NCI-H69 (cell line): ENCODE measurements at regions not wholly inside any gene's neighbourhood (a gene's known extent, or its start where the extent isn't known, plus 50 kb on each side); places are given as distances from the start of the nearest gene placed in this dataset.

Experiments
- DNase-seq: peaks from one replicate; lab custom pipeline; 2025; lab: John Stamatoyannopoulos, UW

DNA sequence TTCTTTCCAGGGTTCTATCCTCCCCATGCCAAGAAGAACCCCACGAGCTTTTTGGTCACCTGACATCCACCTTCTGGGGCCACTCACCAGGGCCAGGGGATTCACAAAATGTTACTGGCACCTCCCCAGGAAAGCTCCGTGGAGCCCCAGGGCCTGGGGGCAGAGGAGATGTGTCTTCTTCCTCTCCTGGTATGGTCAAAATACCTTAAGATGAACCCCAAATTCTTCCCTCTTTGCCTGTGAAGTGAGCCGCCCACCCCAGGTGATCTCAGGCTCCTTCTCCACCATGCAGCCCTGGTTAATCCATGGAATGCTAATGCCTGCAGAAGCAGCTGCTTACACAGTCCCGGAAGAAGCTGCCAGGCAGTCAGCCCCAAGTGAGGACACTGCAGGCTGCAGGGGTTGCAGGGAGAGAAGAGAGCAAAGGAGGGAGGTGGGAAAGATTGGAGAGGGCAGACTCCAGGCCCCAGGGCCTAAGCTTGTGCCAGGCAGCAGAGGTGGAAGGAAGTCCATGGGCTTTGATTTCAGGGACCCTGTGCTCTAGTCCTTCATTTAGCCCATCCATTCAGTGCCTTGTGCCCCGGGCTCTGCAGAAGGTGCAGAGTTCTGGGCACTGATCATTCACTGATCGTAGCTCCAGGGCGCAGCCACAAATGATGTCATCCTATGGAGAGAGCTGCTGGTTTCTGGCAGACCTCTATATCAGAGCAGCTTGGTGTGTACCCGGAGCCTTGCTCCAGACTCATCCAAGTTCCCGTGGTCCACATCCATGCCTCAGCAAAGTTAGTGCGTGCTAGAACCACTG lies 127.9 kb upstream of the NECTIN1 start:
- DNase-seq = peak; percentile 43

DNA sequence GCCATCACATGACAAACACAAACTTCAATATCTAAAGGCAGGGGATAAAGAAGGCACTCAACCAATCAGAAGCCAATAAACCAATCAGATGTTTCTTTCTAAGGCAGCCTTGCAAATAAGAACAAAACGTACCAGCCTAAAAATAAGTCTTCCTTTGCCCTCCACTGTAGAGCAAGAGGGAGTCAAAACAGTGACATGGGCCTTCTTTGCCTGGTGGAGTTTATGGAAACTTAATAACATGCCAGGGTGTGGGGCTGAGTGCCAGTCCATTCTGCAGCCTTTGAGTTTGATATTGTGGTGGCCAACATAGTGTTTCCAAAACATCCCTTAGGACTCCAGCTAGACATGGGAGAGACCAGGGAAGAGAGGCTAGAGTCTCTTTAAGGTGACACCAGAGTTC lies 126.1 kb upstream of the NECTIN1 start:
- no peak for DNase-seq

DNA sequence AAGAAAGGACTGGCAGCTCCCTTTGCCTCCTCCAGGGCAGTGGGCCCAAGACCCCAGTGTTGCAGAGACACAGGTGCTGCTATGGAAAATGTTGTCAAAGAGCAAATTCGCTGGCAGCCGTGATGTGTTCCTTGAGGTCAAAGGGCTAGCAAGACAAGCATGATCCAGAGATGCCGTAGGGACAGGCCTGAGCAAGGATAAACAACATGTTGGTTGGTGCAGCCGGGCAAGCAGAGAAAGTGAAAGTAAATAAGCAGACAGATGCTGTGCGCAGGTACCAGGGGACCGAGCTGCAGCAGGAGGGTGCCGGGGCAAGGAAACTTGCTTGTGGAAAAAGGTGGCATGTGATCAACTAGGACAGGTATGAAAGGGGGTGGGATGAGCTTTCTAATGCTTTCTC lies 125.5 kb upstream of the NECTIN1 start:
- peak; percentile 62 for DNase-seq

DNA sequence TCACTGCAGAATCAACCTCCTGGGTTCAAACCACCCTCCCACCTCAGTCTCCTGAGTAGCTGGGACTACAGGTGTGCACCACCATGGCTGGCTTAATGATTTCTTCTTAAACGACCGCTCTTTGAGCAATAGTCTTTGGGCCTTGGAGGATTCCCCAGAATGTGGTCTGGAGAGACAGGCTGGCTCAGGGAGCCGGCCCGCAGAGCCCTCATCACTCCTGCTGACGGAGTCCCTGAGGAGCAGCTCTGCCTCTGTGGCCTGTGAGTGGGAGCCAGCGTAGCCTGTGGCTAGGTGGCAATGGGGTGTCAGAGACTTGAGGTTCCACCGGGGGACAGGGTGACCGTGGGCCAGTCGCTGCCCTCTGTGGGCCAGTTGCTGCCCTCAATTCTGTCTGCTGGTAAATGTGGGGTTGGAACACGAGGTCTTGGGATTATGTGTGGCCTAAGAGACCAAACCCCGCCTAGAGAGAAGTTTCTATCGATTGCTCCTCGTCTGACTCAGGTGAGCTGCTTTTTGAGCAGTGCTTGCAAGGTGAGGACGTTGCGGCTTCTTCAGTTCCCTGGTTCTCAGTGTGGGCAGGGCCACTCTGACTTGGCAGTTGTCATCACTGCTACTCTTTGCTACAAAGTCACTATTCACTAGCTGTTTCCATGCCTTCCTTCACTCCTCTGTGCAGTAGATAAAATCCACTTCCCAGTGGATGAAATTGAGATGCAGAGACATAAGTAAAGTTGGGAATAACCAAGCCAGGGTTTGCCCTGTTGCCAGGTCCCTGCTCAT lies 124.8 kb upstream of the NECTIN1 start:
- no peak for DNase-seq

DNA sequence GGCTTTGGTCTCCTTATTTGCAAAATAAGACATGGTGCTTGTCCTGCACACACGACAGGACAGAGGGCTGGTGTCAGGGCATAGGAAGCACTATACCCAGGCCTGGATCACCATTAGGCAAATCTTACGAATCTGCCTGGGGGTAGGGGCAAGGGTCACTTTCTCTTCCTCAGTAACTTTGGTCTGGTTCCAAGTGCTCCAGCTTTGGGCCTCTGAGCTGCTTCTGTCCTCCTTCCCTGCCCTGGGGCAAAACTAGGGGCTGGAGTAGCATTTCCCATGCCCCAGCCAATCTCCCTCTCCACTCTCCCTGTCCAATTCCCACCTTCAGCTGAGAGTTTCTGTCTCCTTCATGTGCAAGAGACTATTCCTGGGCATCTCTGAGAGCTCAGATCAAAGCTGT lies 123.7 kb upstream of the NECTIN1 start:
- DNase-seq = peak; percentile 68

DNA sequence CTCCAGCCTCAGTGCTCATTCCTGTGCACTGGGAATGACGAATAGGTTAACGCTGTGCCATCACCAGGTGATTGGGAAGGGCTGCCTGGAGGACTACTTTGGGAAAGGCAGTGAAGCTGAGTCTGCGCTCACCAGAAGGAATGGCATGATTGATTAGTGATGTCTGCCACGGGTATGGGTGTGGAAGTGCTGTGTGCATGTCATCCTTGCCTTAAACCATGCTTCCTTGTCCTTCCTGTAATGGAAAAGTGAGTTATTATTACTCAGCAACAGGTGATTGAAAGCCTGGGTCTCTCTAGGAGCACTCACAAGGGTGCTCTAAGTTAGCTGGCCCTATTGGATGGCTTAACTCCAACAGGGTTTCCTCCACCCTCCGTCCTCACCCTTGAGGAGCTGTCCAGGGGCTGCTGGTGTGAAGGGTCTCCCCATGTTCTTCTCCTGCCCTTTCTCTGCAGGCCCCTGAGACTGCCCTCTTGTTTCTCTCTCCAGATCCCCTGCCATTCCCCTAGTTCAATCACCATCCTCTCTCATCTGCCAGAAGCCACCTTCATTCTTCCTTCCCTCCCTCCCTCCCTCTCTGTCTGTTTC lies 121.9 kb upstream of the NECTIN1 start:
- no peak for DNase-seq

DNA sequence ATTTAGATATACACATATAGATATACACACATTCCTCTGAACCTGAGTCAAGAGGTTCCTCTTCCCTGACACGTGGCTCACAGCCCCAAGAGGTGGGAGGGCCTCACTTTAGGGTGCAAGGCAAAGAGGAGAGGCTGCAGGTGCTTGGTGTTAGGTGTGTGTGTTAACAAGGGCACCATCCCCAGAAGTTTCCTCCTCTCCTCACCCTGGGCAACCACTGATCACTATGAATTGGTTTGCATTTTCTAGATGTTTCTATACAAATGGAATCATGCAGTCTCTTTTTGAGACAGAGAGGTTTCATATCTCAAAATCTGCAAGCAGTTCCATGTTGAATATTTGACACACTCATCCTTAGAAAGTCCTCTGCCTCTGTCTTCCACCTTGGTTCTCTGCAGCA lies 120.9 kb upstream of the NECTIN1 start:
- DNase-seq = no peak

DNA sequence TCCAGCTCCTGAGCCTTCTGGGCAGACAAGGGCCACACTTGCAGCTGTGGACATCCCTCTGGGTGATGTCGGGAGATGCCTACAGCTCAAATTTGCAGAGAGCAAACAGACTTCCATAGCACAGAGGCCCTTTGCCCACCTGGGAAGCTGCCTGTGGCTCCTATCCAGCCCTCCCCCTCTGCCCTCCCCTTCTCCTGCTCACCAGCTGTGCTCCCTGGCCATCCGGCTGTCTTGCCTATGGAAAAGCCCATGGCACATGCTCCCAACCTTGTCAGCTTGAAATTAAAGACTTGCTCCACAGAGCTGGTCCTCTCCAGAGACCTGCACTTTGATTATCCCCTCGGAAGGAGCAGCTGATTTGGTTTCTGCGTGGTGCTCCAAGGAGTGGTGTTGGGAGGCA lies 118.9 kb upstream of the NECTIN1 start:
- peak; percentile 90 for DNase-seq

DNA sequence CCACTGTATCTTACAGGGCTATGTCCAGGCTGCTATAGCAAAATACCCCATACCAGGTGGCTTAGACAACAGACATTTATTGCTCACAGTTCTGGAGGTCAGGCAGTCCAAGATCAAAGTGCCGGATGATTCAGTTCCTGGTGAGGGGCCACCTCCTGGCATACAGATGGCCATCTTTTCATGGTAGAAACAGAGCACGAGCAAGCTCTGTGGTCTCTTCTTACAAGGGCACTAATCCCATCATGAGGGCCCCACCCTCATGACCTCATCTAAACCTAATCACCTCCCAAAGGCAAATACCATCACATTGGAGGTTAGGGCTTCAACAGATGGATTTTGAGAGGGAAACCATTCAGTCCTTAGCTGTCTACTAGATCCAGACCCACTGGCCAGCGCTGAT lies 117.4 kb upstream of the NECTIN1 start:
- no peak for DNase-seq

DNA sequence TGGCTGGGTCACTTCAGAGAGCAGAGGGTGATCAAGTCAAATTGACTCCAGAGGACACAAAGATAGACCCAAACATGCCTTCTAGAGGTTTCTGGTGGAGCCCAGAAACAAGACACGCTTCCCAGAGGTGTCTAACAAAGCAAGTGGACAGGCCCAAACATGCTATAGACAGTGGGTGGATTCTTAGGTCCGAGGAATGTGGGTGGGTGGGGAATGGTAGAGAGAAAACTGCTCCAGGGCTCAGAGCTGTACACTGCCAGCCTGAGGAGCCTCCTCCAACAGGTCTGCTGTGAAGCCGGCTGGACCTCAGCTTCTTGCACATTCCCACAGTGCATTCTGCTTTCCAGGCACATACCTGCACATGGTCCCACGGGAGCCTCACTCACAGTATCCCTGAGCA lies 116.8 kb upstream of the NECTIN1 start:
- peak; percentile 42 for DNase-seq

DNA sequence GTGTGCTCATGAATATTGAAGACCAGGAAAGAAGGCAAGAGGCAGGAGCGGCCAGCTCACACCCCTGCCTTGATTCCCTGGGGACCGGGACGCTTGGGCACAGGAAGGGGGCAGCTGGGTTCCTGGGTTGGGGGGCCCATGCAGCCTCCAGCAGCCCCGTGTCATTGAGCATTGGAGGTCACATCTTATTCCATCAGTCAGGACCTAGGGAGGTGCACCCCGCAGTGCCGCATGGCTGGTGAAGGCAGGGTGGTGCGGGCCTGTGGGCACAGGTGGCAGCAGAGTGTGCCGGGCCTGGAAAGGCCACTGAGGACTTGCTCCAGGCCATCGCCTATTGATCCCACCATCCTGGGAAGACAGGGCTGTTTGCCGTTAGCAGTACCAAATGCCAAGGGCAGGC lies 116.3 kb upstream of the NECTIN1 start:
- no peak for DNase-seq

DNA sequence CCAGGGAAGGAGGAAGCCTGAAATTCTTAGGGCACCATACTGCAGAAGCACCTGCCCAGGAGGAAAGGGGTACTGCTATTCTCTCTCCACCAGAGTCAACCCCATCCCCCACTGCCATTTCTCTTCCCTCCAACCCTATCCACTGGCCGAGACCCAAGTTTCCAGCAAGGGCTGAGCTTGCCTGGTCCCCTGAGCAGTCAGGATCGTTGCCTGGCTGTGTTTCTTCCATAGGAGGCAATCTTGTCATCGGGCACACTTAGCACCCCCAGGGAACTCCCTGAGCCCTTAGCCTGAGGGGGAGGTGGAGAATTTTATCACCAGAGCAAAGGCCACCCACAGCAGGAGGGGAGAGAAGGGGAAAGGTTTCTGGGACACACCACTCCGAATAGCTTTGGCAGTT lies 115.8 kb upstream of the NECTIN1 start:
- DNase-seq = peak; percentile 53

DNA sequence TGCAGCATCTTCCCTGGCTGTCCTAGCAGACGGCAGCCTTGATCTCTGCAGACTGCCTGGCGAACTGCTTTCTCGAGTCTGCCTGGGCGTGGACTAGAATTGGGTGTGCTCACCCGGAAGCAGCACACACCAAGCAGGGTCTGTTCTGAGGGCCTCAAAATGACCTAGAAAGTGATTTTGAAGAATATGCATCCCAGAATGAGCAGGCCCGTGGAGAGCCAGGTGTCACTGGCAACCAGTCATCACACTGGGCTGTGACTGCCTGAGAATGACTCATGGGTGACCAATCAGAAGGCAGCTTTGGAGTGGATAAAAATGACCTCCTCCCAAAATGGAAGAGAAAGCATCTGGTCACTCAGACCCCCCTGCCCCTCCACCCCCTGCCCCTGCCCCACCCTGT lies 114.9 kb upstream of the NECTIN1 start:
- DNase-seq = peak; percentile 48

DNA sequence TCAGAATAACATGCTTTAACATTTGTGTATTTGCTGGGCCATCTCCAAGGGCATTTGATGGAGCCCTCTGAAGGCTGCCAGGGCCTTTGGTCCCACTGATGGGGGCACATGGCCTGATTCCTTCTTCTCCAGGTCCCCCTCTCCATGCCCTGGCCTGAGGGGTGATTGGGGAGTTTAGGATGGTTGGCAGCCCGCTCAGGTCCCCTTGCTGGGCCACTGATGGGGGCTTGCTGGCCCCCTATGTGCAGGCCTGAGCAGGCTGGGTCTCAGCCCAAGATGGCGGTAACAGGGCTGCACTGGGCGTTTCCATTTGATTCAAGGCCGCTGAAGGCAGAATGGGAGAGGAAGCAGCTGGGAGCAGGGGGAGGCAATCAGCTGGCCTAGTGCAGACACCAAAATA lies 113.7 kb upstream of the NECTIN1 start:
- no peak for DNase-seq

DNA sequence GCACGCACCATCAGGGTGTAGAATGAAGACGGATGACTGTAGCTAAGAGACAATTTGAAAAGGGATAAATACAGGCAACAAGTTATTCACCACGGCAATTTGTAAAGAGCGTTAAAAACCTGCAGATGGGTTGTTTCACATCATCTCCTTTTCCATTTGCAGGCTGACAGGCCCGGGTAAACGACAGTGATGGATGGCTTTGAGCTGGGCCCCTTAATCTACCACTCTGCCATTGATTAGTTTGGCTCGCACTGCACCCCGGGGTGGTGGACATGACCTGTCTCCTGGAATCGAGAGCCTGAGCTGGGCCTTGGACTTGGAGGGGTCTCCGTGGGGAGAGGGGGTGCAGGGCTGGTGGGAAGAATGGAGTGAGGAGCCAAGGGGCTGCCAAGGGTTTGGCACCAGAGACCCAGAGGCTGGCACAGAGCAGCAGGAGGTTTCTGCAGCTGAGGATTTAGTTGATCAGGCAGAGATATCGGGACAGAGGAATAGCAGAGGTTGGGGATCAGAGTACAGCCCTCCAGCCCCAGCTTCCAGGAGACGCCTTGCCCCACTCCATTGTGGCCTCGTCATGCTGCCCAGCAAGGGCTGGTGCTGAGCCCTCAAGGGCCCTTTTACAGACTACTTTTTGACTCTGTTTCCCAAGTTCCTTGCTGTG lies 110.6 kb upstream of the NECTIN1 start:
- peak; percentile 50 for DNase-seq

DNA sequence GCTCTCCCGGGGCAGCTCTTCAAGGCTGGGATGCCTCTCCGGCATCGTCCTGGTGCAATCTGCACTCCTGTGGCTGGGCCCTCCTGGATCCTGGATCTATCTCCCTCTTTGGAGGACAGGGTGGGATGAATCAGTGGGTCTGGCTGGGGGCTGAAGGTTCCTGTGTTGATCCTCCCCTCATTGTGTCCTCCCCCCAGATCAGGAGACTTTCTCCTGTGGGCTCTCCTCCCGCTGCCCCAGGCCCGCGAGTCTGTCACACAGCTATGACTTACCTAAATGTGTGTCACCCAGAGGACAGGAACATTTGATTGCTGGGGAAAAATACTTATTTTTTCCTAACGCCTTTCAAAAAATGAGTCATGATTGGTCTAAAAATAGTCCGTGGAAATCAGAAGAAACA lies 106.8 kb upstream of the NECTIN1 start:
- DNase-seq = no peak

DNA sequence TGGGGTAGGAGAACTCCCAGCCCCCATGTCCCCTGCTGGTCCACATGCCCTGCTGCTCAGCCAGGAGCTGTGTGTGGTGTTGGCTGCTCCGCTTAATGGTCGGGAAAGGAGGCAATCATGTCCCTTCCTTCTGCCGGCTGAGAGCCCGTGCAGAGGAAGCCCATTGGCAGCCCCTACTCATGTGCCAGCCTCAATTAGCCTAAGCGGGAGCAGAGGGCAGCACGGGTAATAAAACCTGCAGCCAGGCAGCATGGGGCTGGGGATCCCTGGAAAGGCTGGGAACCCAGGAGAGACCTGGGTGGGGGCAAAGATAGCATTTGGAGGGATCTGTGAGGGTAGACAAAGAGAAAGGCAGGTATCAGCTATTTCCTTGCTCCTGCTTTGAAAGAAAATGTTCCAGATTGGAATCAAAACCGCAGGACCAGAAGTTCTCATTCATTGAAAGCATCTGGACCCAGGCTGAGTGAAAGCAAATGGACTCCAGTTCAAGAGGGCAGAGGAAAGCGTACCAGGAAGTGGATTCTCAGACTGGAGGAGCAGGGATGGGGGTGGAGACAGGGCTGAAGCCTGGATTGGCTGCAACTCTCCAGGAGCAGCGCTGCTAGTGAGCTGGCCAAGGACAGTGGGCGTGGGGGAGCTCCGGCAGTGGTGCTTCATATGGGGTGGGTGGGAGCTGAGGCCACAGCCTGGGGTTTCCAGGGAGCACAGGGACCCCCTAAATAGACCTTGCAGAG lies 103.4 kb upstream of the NECTIN1 start:
- DNase-seq = peak; percentile 92

DNA sequence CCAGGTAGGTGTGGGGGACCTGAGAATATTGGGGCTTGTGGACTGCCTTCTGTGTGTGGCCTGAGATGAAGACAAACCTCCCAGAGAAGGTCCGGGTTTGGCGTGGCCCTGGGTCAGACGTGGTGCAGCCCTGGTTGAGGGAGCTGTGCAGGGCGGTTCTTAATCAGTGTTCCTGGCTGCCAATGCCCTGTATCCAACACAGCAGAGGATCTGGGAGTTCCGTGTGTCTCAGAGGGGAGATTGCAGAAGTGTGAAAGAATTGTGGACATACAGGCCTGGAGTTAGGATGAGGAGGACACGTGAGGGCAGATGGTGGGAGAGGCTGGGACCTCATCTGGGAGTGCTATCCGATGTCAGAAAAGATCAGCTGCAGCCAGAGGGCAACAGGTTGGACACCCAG lies 102.0 kb upstream of the NECTIN1 start:
- no peak for DNase-seq

DNA sequence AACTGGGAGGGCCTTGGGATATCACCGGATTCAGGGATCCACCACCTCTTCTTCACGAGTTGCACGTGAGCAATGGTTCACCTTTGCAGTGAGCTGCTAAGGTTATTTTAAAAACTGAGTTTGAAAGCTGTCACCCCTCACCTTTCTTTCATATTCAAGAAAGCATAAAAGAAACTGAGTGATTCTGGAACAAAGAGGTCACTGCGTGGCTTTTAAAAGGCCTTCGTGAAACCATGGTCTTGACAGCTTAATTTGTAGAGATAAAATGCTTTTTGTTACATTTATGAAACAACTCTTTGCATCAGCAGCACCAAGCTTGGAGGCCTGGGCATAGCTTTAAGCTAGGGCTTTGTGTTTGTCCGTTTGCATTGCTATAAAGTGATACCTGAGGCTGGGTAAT lies 101.4 kb upstream of the NECTIN1 start:
- DNase-seq = no peak

DNA sequence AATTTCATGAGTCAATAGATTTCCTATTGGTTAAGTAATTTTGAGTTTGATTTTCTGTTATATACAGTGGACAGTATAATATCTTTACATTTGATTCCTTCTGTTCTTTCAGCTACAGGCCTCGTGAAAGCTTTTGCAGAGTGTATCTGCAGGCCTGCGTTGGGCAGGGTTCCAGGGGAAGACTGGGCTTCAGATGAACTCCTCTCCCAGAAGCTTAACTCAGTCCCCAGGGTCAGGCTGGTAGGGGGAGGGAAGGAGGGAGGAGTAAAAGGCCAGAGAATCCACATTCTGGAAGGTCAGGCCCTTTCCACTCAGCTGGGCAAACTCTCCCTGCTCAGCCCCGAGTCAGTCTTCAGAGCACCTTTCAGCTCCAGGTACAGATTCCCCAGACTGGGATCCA lies 100.4 kb upstream of the NECTIN1 start:
- no peak for DNase-seq

DNA sequence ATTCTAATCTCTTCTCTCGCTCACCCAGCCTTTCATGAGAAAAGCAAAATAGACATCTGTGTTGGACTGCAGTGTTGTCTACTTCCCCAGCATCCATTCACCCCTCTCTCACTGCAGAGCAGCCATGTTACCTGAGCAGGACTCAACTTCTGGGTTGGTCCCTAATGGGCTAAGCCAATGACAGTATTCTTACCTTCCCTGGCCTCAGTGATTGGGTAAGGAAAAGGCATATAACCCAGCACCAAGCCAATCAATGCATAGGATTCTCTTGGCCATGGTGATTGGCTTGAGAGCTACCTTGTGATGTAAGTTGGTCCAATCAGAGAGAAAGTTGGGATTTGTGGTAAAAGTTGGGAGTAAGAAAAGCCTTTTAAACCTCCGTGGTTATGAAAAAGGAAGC lies 99.8 kb upstream of the NECTIN1 start:
- DNase-seq = no peak

DNA sequence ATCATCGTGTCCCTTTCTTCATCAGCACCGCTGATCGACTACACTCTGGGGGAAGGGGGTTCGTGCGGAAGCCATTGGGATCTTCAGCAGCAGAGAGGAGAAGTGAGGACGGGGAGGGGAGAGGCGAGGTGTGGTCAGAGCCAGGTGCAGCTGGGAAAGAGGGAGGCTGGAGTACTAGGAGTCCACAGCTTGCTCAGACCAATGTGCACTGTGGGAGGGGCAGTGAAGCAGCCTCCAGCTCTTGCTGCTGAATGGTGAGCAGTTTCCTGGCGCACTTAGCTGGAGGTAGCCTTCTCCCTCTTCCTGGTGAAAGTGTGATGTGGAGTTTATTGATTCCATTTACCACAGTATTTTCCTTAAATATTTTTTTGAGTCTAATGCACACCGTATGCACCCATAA lies 99.0 kb upstream of the NECTIN1 start:
- DNase-seq = peak; percentile 74
